ENCODE measurements at regions not wholly inside any gene's neighbourhood (a gene's known extent, or its start where the extent isn't known, plus 50 kb on each side); places are given as distances from the start of the nearest gene placed in this dataset.
A peak's percentile ranks its signal among the peaks of the same experiment; 100 is the strongest.

DNA sequence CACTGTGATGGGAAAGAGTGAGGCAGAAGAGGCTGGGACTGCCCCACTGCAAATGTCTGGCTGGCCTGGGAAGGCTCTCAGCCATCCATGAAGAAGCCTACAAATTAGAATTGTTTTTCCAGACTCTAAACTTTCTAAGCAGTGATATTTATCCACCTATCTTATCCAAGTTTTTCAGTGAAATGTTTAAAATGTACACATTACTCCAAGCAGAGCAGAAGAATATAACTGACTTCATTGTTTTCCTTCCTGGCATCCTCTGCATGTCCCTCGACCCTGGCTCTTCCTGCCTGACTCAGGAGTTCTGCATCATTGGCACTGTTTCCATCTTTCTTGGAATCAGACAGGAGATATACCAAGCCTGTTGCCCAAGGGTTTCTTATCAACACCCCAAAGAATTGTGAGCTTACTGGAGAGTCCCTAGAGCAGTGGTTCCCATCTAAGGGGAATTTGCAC, 401.5 kb upstream of the PROK2 start:
- peak; percentile 63 for DNase-seq
- no peaks in the 10 kb centered on the region for H3K27me3 ChIP-seq (ENCODE audit: control insufficient read depth, insufficient read depth, low read length)
- no peak overlapping the region for H3K4me3 ChIP-seq (ENCODE audit: low read length)
- H3K4me1 ChIP-seq (ENCODE audit: control insufficient read depth, insufficient read depth, low read length), result peaks cover 15% of the 10 kb centered on the region
- WGBS (ENCODE audit: insufficient coverage), result 0% methylated on average over 1 of the region's 1 CpG
- no peak overlapping the region for H3K27ac ChIP-seq (ENCODE audit: low read length)
- no peaks in the 10 kb centered on the region for H3K36me3 ChIP-seq (ENCODE audit: control insufficient read depth, insufficient read depth, low read length)
- H3K9me3 ChIP-seq (replicated peaks; ENCODE audit: control insufficient read depth, low read depth, low read length), result no peaks in the 10 kb centered on the region

DNA sequence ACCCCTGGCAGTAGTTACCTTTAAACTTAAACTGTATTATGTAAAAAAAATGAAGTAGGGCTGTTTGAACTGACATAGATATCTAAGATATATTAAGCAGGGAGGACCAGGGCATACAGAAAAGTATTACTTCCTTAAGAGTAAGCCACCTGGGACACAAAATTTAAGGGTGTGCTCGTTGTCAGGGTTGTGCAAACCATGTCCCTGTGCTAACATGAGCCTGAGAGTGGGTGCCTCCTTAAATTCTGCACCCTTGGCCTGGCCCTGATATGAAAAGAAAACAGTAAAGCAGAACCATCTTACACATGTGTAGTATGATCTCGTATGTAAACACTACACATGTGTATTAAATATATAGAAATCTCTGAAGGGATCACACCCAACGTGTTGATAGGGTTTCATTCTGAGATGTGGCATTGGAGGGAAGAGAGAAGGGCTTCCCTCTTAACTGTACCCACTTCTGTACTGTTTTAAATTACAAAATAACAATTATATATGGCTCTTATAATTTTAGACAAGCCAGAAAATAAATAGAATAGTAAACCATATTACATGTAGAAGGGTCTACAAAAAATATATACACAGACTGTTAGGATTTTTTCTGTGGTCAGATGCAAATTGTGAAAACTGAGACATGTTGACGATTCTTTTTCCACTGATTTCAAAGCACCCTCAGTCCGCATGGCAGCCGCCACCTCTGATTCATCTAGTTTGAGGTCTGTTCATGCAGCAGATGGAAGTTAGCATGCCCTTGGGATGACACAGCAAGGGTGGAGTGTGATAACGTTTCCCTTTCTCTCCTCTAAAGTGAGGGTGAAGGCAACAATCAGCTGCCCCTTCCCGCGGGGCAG, 400.8 kb upstream of the PROK2 start:
- no peaks in the 10 kb centered on the region for H3K9me3 ChIP-seq (replicated peaks; ENCODE audit: control insufficient read depth, low read depth, low read length)
- no peak overlapping the region for H3K27ac ChIP-seq (ENCODE audit: low read length)
- H3K4me1 ChIP-seq (ENCODE audit: control insufficient read depth, insufficient read depth, low read length), result peaks cover 15% of the 10 kb centered on the region
- H3K4me3 ChIP-seq (ENCODE audit: low read length), result no peak overlapping the region
- H3K36me3 ChIP-seq (ENCODE audit: control insufficient read depth, insufficient read depth, low read length), result no peaks in the 10 kb centered on the region
- 6% methylated on average over 3 of the region's 9 CpGs for WGBS (ENCODE audit: insufficient coverage)
- H3K27me3 ChIP-seq (ENCODE audit: control insufficient read depth, insufficient read depth, low read length), result no peaks in the 10 kb centered on the region
- DNase-seq, result no peak

DNA sequence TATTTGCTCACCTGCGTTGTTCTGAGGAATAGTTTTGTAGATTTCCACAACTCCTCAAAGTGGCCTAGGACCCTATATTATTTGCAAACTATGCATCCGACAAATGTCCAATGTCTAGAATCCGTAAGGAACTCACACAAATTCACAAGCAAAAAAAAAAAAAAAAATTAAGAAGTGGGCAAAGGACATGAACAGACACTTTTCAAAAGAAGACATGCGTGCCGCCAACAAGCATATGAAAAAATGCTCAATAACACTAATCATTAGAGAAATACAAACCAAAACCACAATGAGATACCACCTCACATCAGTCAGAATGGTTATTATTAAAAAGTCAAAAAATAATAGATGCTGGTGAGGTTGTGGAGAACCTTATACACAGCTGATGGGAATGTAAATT, 398.5 kb upstream of the PROK2 start:
- no peak overlapping the region for H3K27ac ChIP-seq (ENCODE audit: low read length)
- no peak overlapping the region for H3K4me3 ChIP-seq (ENCODE audit: low read length)
- peaks cover 9% of the 10 kb centered on the region for H3K4me1 ChIP-seq (ENCODE audit: control insufficient read depth, insufficient read depth, low read length)
- H3K27me3 ChIP-seq (ENCODE audit: control insufficient read depth, insufficient read depth, low read length), result no peaks in the 10 kb centered on the region
- no CpG with 5 or more reads among the region's 5 CpGs for WGBS (ENCODE audit: insufficient coverage)
- no peaks in the 10 kb centered on the region for H3K36me3 ChIP-seq (ENCODE audit: control insufficient read depth, insufficient read depth, low read length)
- no peak for DNase-seq
- no peaks in the 10 kb centered on the region for H3K9me3 ChIP-seq (replicated peaks; ENCODE audit: control insufficient read depth, low read depth, low read length)

DNA sequence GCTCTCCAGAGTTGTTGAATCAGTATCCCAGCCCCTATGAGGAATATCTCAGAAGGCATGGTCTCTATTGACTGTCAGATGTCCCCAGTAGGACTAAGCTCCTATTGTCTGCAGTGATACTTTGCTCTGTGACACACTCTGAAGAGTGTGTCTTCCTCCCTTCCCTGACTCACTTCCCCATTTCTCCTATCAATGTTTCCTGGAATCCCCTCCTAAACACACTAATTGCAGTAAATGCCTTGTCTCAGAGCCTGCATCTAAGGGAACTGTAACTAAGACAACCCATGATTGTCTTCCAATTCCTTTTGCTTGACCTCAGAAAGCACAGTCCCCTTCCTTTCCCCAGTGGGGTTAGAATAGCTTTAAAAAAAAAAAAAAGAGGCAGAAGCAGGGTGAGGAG, 397.3 kb upstream of the PROK2 start:
- no peak overlapping the region for H3K4me3 ChIP-seq (ENCODE audit: low read length)
- DNase-seq, result peak; percentile 36
- H3K9me3 ChIP-seq (replicated peaks; ENCODE audit: control insufficient read depth, low read depth, low read length), result no peaks in the 10 kb centered on the region
- no peaks in the 10 kb centered on the region for H3K36me3 ChIP-seq (ENCODE audit: control insufficient read depth, insufficient read depth, low read length)
- H3K27me3 ChIP-seq (ENCODE audit: control insufficient read depth, insufficient read depth, low read length), result peaks cover 3% of the 10 kb centered on the region
- peaks cover 17% of the 10 kb centered on the region for H3K4me1 ChIP-seq (ENCODE audit: control insufficient read depth, insufficient read depth, low read length)
- no peak overlapping the region for H3K27ac ChIP-seq (ENCODE audit: low read length)

DNA sequence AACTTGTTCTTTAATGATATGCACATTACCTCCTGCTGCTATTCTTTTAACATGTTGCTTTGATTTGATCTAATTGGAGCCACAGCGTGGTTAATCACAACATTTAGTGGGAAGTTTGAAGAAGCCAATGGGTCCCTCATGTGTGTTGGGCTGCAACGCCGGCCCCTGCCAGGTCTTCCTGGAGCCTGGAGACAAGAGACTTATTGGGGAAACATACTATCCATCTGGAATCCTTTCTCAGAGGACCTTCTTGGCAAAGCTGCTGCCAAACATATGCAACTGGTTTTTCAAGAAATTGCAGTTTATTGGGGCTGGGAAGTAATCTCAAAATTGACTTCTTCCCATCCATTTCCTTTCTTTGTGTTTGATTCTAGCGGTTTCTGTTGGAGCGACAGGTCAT, 396.3 kb upstream of the PROK2 start:
- H3K27ac ChIP-seq (ENCODE audit: low read length), result no peak overlapping the region
- DNase-seq, result peak; percentile 80
- no peak overlapping the region for H3K4me3 ChIP-seq (ENCODE audit: low read length)
- no peaks in the 10 kb centered on the region for H3K9me3 ChIP-seq (replicated peaks; ENCODE audit: control insufficient read depth, low read depth, low read length)
- no peaks in the 10 kb centered on the region for H3K36me3 ChIP-seq (ENCODE audit: control insufficient read depth, insufficient read depth, low read length)
- H3K4me1 ChIP-seq (ENCODE audit: control insufficient read depth, insufficient read depth, low read length), result peaks cover 23% of the 10 kb centered on the region
- WGBS (ENCODE audit: insufficient coverage), result 11% methylated on average over 1 of the region's 5 CpGs
- H3K27me3 ChIP-seq (ENCODE audit: control insufficient read depth, insufficient read depth, low read length), result peaks cover 3% of the 10 kb centered on the region

DNA sequence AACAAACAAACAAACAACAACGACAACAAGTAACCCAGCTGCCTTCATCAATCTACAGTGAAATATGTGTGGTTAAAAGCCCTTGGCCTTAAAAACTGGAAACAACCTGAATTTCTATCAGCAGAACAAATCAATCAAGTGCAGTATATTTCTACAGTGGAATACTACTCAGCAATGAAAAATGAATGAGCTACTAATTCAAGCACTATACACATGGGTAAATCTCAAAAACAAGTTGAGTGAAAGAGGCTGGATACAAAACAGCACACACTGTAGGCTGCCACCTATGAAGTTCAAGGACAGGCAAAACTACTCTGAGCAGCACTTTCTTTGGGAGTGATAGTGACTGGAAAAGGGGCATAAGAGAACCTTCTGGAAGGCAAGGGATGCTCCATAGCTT, 395.5 kb upstream of the PROK2 start:
- Histone ChIP-seq H3K4me3 (ENCODE audit: low read length) (no peak overlapping the region), H3K9me3 (replicated peaks; ENCODE audit: control insufficient read depth, low read depth, low read length) (no peaks in the 10 kb centered on the region), H3K27ac (ENCODE audit: low read length) (no peak overlapping the region), H3K36me3 (ENCODE audit: control insufficient read depth, insufficient read depth, low read length) (no peaks in the 10 kb centered on the region), H3K27me3 (ENCODE audit: control insufficient read depth, insufficient read depth, low read length) (peaks cover 3% of the 10 kb centered on the region), H3K4me1 (ENCODE audit: control insufficient read depth, insufficient read depth, low read length) (peaks cover 23% of the 10 kb centered on the region)
- no peak for DNase-seq
- WGBS (ENCODE audit: insufficient coverage), result no CpG with 5 or more reads among the region's 1 CpG

DNA sequence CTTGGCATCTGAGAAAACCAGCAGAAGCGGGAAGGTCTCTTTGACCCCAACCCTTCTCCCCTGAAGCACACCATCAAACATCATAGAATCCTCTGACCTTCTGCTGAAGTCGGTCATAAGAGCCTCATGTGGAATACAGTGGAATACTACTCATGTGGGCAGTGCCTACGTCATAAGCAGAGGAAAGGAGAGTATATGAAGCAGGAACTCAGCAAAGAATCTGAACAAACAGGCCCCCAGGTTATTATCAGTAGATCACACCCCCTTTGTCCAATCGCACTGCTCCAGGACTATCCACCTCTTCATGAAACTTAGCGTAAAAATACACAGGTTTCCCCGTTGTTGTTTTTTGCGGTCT, 394.1 kb upstream of the PROK2 start:
- Histone ChIP-seq H3K36me3 (ENCODE audit: control insufficient read depth, insufficient read depth, low read length) (no peaks in the 10 kb centered on the region), H3K4me3 (ENCODE audit: low read length) (no peak overlapping the region), H3K27ac (ENCODE audit: low read length) (no peak overlapping the region), H3K27me3 (ENCODE audit: control insufficient read depth, insufficient read depth, low read length) (peaks cover 3% of the 10 kb centered on the region), H3K4me1 (ENCODE audit: control insufficient read depth, insufficient read depth, low read length) (peaks cover 30% of the 10 kb centered on the region), H3K9me3 (replicated peaks; ENCODE audit: control insufficient read depth, low read depth, low read length) (no peaks in the 10 kb centered on the region)
- no CpG with 5 or more reads among the region's 7 CpGs for WGBS (ENCODE audit: insufficient coverage)
- no peak for DNase-seq

DNA sequence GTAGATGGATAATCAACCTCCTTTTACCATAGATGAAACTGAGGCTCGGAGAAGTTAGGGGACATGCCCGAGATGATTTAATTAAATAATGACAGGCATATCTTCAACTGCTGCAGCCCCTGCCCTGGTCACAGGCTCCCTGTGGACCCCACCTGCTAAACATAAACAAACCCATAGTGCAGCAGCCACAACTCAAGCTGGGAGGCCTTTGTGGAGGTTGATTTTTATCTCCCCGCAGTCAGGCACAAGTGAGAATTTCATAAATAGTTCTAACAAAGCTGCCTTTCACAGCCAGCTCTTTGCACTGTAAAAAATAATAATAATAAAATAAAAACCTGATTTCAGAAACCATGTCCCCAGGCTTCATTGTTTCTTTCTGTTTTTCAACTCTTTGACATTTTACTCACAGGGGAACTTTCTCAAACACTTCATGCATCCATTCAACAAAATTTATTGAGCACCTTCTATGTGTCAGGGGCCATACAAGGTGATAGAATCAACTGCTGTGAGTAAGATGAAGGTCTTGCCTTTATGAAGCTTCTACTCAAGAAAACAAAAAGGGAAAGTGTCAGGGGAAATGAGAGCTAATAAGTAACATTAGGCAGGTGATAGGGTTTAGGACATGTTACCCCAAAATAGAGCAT, 393.6 kb upstream of the PROK2 start:
- H3K9me3 ChIP-seq (replicated peaks; ENCODE audit: control insufficient read depth, low read depth, low read length), result no peaks in the 10 kb centered on the region
- no peak overlapping the region for H3K4me3 ChIP-seq (ENCODE audit: low read length)
- peaks cover 6% of the 10 kb centered on the region for H3K27me3 ChIP-seq (ENCODE audit: control insufficient read depth, insufficient read depth, low read length)
- no peak for DNase-seq
- H3K36me3 ChIP-seq (ENCODE audit: control insufficient read depth, insufficient read depth, low read length), result no peaks in the 10 kb centered on the region
- H3K27ac ChIP-seq (ENCODE audit: low read length), result no peak overlapping the region
- H3K4me1 ChIP-seq (ENCODE audit: control insufficient read depth, insufficient read depth, low read length), result peaks cover 35% of the 10 kb centered on the region
- no CpG with 5 or more reads among the region's 3 CpGs for WGBS (ENCODE audit: insufficient coverage)

DNA sequence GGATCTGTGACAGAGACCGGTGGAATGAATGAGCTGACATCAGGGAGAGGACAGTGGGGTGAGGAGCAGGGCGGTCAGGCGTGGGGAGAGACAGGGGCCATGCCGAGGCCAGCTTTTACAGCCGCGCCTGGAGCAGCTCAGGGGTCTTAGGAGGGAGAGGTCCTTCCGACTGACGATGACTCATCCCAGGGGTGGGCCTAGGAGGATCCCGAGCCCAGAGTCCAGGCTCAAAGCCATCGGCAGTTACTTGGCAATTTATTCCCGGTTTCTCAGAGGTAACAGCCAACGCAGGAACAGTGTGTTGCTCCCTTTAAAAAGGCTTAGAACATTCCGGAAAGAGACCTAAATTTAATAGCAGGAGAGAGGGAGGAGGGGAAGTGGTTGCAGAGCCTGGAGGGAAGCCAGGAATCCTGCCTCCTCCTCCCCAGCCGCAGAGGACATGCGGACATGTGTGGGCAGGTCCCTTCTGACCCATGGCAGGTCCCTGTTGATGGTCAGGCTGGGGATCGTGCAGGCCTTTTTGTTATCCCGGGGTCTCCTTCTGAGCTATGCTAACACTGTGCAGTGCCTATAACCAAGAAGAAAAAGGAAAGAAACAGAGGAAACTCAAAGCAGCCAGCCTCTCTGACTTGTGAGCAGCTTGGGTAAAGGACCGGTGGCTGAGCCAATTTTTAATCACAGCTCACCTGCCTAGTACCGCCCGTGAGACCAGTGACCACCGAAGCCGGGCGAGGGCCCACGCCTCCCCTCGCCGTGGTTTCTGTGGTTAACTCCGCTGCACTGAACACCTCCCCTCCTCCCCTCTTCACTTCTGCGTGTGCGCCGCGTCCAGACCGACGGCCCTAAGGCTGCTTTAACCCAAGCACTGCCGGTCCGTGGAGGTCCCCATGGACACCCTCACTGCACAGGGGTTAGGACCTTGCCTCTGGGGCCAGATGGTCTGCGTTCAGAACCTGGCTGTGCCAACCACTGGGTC, 392.4 kb upstream of the PROK2 start:
- DNase-seq, result peak; percentile 88
- H3K4me3 ChIP-seq (ENCODE audit: low read length), result peak overlapping the region; percentile 15
- H3K9me3 ChIP-seq (replicated peaks; ENCODE audit: control insufficient read depth, low read depth, low read length), result no peaks in the 10 kb centered on the region
- peak overlapping the region; percentile 57 for H3K27ac ChIP-seq (ENCODE audit: low read length)
- H3K36me3 ChIP-seq (ENCODE audit: control insufficient read depth, insufficient read depth, low read length), result no peaks in the 10 kb centered on the region
- peaks cover 40% of the 10 kb centered on the region for H3K4me1 ChIP-seq (ENCODE audit: control insufficient read depth, insufficient read depth, low read length)
- peaks cover 6% of the 10 kb centered on the region for H3K27me3 ChIP-seq (ENCODE audit: control insufficient read depth, insufficient read depth, low read length)
- 8% methylated on average over 35 of the region's 36 CpGs for WGBS (ENCODE audit: insufficient coverage)

DNA sequence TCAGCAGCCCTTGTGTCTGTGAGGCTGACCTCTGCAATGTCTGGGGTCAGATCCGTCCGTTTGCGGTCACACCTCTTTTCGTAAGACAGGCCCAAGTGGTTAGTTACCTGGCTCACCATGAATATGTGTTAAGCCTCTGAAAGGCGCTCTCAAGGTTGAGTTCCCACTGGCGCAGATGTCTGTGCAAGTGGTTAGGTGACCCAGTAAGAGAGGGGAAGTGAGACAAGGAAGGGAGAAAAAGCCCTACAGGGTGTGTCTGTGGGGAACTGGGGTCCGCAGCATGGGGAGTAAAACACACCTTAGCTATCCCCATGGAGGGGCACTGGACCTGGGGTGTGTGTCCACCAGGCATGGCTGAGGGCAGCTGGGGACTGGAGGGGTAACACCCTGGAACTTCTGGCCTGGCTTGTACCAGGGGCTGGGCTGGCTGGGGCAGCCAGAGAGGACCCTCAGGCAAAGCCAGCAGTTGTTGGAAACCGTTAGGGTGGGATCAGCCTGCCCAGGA, 391.6 kb upstream of the PROK2 start:
- no peak overlapping the region for H3K4me3 ChIP-seq (ENCODE audit: low read length)
- H3K4me1 ChIP-seq (ENCODE audit: control insufficient read depth, insufficient read depth, low read length), result peaks cover 44% of the 10 kb centered on the region
- WGBS (ENCODE audit: insufficient coverage), result 79% methylated on average over 6 of the region's 8 CpGs
- H3K27ac ChIP-seq (ENCODE audit: low read length), result no peak overlapping the region
- no peaks in the 10 kb centered on the region for H3K36me3 ChIP-seq (ENCODE audit: control insufficient read depth, insufficient read depth, low read length)
- DNase-seq, result no peak
- peaks cover 6% of the 10 kb centered on the region for H3K27me3 ChIP-seq (ENCODE audit: control insufficient read depth, insufficient read depth, low read length)
- no peaks in the 10 kb centered on the region for H3K9me3 ChIP-seq (replicated peaks; ENCODE audit: control insufficient read depth, low read depth, low read length)

All from muscle of leg (tissue), 3 donors.